Breast epithelium (tissue), 4 donors: ENCODE measurements at regions not wholly inside any gene's neighbourhood (a gene's known extent, or its start where the extent isn't known, plus 50 kb on each side); places are given as distances from the start of the nearest gene placed in this dataset.

Source experiments
- DNase-seq, 2 donors: peaks; one replicate each; pipeline ENCODE4 v3.0.0-alpha.2; 2019; ENCODE audit warnings: low spot score in 2 of 2
- H3K27ac ChIP-seq, 2 donors: fragments of 200-600 bp; sonication (generic) in 1 of 2; one replicate each; pipeline ENCODE4 v1.5.1; 2016 to 2019; ENCODE audit warnings: mild to moderate bottlenecking in 1 of 2
- H3K27me3 ChIP-seq, 2 donors: fragments of 200-600 bp; sonication (generic) in 1 of 2; one replicate each; pipeline versions ENCODE4 v1.5.1 to v1.6.0; 2017 to 2019; ENCODE audit warnings: control low read depth in 1 of 2, mild to moderate bottlenecking in 1 of 2
- H3K36me3 ChIP-seq: fragments of 200-600 bp; one replicate; pipeline ENCODE4 v1.5.1; 2019
- H3K4me1 ChIP-seq, 2 donors: fragments of 200-600 bp; sonication (generic); one replicate each; pipeline ENCODE4 v1.5.1; 2016 to 2019; ENCODE audit warnings: control low read depth in 1 of 2
- H3K4me3 ChIP-seq, 3 donors: fragments of 200-600 bp; sonication (generic); 1 replicate in 2 of 3; 2 replicates in 1 of 3; pipeline ENCODE4 v1.5.1; 2016 to 2019; ENCODE audit warnings: mild to moderate bottlenecking in 3 of 3, moderate library complexity in 2 of 3
- H3K9me3 ChIP-seq, 2 donors: fragments of 200-600 bp; sonication (generic) in 1 of 2; one replicate each; pipeline ENCODE4 v1.5.1; 2016 to 2019; ENCODE audit warnings: control low read depth in 1 of 2
- POLR2A ChIP-seq: fragments of 450-650 bp; IDR thresholded peaks from one replicate; pipeline ENCODE4 v1.6.1; 2016; ENCODE audit warnings: antibody characterized with exemption, mild to moderate bottlenecking, moderate library complexity
- POLR2AphosphoS5 ChIP-seq, 3 donors: sonication (generic); formaldehyde crosslinking; IDR thresholded peaks; one replicate each; pipeline ENCODE4 v1.6.1; 2017; ENCODE audit warnings: antibody characterized with exemption in 3 of 3
- intact Hi-C: fragments of 100-400 bp; cut with DNase I; formaldehyde crosslinking; loops from one replicate; pipeline ENCODE4 v1.15.1; 2023; ENCODE audit warnings: low total_unique reads
- TF ChIP-seq, protein P1 (sequence below), 3 donors: fragments of 450-650 bp; IDR thresholded peaks; one replicate each; pipeline ENCODE4 v1.5.1; 2016 to 2017; ENCODE audit warnings: antibody characterized with exemption in 3 of 3, mild to moderate bottlenecking in 3 of 3, moderate library complexity in 3 of 3

DNA sequence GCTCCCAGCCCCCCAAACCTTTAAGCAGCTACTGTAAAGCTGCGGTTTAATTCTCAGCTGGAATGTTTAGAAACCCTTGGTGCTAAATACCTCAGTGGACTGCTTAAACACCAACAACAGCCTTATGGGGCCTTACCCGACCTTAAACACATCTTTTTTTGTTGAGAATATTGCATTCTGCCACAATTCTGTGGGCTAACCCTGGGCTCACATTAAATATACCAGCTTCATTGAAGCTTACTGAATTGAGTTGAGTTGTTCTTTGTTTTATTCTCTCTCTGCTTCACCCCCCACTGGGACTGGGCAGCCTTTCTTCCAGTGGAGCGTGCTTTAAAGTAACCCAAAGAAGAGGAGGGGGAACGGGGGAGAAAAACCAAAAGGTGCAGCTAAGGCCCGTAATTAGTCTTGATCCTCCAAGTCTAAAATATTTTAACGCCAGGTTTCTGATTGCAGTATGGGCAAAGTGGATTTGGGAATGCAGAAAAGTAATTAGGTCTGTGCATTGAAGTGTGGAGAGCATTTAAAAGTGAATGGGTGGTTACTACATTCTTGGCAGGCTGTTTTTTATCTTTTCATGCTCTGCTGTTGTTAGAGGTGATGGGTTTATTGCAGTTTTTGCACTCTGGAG, 281.2 kb downstream of the NR2F1-AS1 start:
- no peak for TF ChIP-seq POLR2AphosphoS5 (IDR thresholded peaks at IDR 0.05)
- no peak for TF ChIP-seq POLR2A
- TF ChIP-seq, protein P1, sequence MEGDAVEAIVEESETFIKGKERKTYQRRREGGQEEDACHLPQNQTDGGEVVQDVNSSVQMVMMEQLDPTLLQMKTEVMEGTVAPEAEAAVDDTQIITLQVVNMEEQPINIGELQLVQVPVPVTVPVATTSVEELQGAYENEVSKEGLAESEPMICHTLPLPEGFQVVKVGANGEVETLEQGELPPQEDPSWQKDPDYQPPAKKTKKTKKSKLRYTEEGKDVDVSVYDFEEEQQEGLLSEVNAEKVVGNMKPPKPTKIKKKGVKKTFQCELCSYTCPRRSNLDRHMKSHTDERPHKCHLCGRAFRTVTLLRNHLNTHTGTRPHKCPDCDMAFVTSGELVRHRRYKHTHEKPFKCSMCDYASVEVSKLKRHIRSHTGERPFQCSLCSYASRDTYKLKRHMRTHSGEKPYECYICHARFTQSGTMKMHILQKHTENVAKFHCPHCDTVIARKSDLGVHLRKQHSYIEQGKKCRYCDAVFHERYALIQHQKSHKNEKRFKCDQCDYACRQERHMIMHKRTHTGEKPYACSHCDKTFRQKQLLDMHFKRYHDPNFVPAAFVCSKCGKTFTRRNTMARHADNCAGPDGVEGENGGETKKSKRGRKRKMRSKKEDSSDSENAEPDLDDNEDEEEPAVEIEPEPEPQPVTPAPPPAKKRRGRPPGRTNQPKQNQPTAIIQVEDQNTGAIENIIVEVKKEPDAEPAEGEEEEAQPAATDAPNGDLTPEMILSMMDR (IDR thresholded peaks at IDR 0.05): no peak
- DNase-seq: no peak
- no peaks in the 10 kb centered on the region for H3K27me3 ChIP-seq
- no peaks in the 10 kb centered on the region for H3K36me3 ChIP-seq
- no peak overlapping the region for H3K27ac ChIP-seq
- H3K4me3 ChIP-seq: no peak overlapping the region
- no peaks in the 10 kb centered on the region for H3K9me3 ChIP-seq
- no peaks in the 10 kb centered on the region for H3K4me1 ChIP-seq
- intact Hi-C loops: no loop called here

DNA sequence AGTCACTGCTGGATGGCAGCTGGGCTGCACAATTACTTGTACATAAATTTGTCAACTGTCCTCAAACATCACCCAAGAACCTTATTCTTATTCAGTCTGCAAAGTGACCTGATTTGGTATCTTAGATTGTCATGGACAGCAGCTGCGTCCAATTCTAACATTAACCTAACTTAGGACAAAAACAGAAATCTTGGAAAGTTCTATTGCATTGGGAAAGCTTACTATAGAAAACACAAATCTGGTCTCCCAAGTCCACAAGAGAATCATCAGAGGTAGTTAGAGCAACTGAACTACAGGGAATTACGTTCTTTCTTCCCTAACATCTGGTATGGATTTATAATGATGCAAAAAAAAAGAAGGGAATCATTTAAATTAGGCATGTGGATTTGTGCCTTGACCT, 283.9 kb downstream of the NR2F1-AS1 start:
- Histone ChIP-seq H3K9me3 (no peaks in the 10 kb centered on the region), H3K27me3 (no peaks in the 10 kb centered on the region), H3K27ac (no peak overlapping the region), H3K4me1 (no peaks in the 10 kb centered on the region), H3K4me3 (no peak overlapping the region), H3K36me3 (no peaks in the 10 kb centered on the region)
- TF ChIP-seq, protein P1 (IDR thresholded peaks at IDR 0.05): no peak
- TF ChIP-seq POLR2A (no peak), POLR2AphosphoS5 (IDR thresholded peaks at IDR 0.05) (no peak)
- DNase-seq: no peak
- intact Hi-C loops: no loop called here

DNA sequence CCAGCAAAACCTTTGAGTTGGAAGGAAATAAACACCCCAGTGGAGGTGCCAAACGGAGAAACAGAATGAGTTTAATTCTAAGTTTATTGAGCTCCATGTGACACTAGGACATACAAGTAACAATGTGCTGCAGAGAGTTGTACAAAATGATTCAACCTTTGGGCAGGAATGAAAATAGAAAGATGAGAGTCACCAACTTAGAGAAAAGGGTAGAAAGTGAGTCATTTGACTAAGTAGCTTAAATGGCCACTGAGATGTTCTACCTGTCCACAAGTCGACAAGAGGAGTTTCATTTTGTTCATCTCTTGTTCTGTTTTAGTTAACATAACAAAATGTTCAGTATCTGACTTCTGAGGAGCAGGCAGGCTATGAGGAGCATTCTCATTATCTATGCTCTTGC, 284.7 kb downstream of the NR2F1-AS1 start:
- Histone ChIP-seq H3K27me3 (no peaks in the 10 kb centered on the region), H3K4me3 (no peak overlapping the region), H3K9me3 (no peaks in the 10 kb centered on the region), H3K36me3 (no peaks in the 10 kb centered on the region), H3K4me1 (no peaks in the 10 kb centered on the region), H3K27ac (no peak overlapping the region)
- TF ChIP-seq, protein P1 (IDR thresholded peaks at IDR 0.05): no peak
- no peak for TF ChIP-seq POLR2AphosphoS5 (IDR thresholded peaks at IDR 0.05)
- TF ChIP-seq POLR2A: no peak
- intact Hi-C loops: no loop called here
- DNase-seq: no peak

DNA sequence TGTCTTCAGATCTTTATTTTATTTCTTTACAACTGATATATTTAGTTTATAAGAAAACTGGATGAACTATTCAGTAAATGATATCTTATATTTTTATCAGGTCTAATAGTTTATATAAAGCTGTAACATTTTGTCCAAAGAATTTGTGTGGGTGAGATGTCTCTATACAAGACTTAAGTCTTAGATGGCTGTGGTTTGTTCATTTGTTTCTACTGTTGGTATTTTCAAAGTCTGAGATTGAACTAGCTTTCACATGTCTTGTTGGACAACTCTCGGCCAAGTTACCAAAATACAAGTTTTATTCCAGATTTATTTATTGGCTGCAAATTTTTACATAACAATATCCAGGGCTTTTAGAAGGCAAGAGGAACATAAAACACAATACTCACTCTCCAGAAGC, 286.0 kb downstream of the NR2F1-AS1 start:
- Histone ChIP-seq H3K4me3 (no peak overlapping the region), H3K27me3 (no peaks in the 10 kb centered on the region), H3K27ac (no peak overlapping the region), H3K36me3 (no peaks in the 10 kb centered on the region), H3K9me3 (no peaks in the 10 kb centered on the region), H3K4me1 (no peaks in the 10 kb centered on the region)
- DNase-seq: no peak
- TF ChIP-seq, protein P1 (IDR thresholded peaks at IDR 0.05): no peak
- no peak for TF ChIP-seq POLR2A
- TF ChIP-seq POLR2AphosphoS5 (IDR thresholded peaks at IDR 0.05): no peak
- intact Hi-C loops: no loop called here

DNA sequence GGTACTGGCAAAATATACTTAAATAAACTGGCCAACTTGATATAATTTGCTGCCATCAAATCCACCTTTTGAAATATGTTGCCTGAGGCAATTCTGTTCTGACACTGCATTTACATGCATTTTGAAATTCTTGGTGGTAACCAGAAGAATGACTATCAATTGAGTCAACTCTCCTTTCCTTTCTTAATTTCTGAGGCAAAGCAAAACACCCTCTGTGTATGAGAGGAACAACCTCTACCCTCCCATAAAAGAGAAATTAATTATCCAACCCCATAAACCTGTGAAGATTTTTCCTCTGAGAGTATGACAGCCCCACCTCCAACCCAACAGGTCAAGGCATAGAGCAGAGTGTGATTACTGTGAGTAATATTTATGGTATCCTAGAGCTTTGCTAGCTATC, 286.8 kb downstream of the NR2F1-AS1 start:
- Histone ChIP-seq H3K9me3 (no peaks in the 10 kb centered on the region), H3K27ac (no peak overlapping the region), H3K36me3 (no peaks in the 10 kb centered on the region), H3K4me3 (no peak overlapping the region), H3K27me3 (no peaks in the 10 kb centered on the region), H3K4me1 (no peaks in the 10 kb centered on the region)
- intact Hi-C loops: no loop called here
- TF ChIP-seq POLR2A: no peak
- no peak for TF ChIP-seq POLR2AphosphoS5 (IDR thresholded peaks at IDR 0.05)
- TF ChIP-seq, protein P1 (IDR thresholded peaks at IDR 0.05): no peak
- DNase-seq: no peak
